ENCODE measurements at regions not wholly inside any gene's neighbourhood (a gene's known extent, or its start where the extent isn't known, plus 50 kb on each side); places are given as distances from the start of the nearest gene placed in this dataset.

DNA sequence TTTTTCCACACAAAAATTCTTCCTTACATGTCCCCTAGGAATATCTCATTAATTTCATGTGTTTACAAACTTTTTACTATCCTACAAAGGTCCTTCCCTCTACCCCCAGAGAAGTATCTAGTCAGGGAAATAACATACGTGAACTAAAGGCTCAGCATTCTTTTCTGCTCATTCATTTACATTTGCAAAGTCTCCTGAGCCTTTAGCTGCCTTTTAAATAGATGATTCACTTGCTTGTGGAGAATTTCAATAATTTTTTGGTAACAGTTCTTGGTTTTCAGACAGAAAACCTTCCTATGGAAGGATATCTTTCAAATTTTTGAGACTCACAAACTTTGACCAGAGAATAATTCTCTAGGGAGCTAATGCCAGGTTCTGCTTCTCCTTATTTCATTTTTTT, 81.5 kb upstream of the RMDN2 start:
- TF ChIP-seq CTCF (IDR thresholded peaks at IDR 0.05), result no peak
- TF ChIP-seq POLR2A (IDR thresholded peaks at IDR 0.05), result no peak
